ENCODE measurements at regions not wholly inside any gene's neighbourhood (a gene's known extent, or its start where the extent isn't known, plus 50 kb on each side); places are given as distances from the start of the nearest gene placed in this dataset.

GRCh38 chr2:236489895-236490404 is 79.7 kb upstream of the ACKR3 start:
- Histone ChIP-seq H3K27ac (ENCODE audit: low read depth in 1 of 2, low read length in 1 of 2) (no peak overlapping the region), H3K4me3 (no peak overlapping the region), H3K9me3 (ENCODE audit: control insufficient read depth in 4 of 4, insufficient read depth in 3 of 4, low read length in 3 of 4) (no peaks in the 10 kb centered on the region), H3K27me3 (ENCODE audit: control insufficient read depth in 3 of 3, insufficient read depth in 3 of 3, low read length in 2 of 3) (no peaks in the 10 kb centered on the region), H3K4me1 (ENCODE audit: control insufficient read depth in 5 of 5, insufficient read depth in 5 of 5, low read length in 5 of 5) (no peaks in the 10 kb centered on the region), H3K9ac (ENCODE audit: insufficient read depth in 1 of 2, low read length in 2 of 2) (no peak overlapping the region), H3K36me3 (ENCODE audit: control insufficient read depth in 4 of 4, insufficient read depth in 4 of 4, low read length in 4 of 4) (peaks cover 0 to 5% (median 0%) of the 10 kb centered on the region in 4 donors)
- no peak for TF ChIP-seq CTCF (IDR thresholded peaks at IDR 0.05; ENCODE audit: control extremely low read depth, extremely low read depth)
- ATAC-seq (ENCODE audit: insufficient read depth, low FRiP score) (no peak), DNase-seq (no peak)
- WGBS, 2 donors: 92 to 95% methylated on average over 3 of the region's 3 CpGs

GRCh38 chr2:236496340-236496739 is 73.3 kb upstream of the ACKR3 start:
- Histone ChIP-seq H3K4me1 (ENCODE audit: control insufficient read depth in 5 of 5, insufficient read depth in 5 of 5, low read length in 5 of 5) (peaks cover 0 to 1% (median 0%) of the 10 kb centered on the region in 5 donors), H3K9me3 (ENCODE audit: control insufficient read depth in 4 of 4, insufficient read depth in 3 of 4, low read length in 3 of 4) (no peaks in the 10 kb centered on the region), H3K9ac (ENCODE audit: insufficient read depth in 1 of 2, low read length in 2 of 2) (no peak overlapping the region), H3K27me3 (ENCODE audit: control insufficient read depth in 3 of 3, insufficient read depth in 3 of 3, low read length in 2 of 3) (no peaks in the 10 kb centered on the region), H3K4me3 (no peak overlapping the region), H3K36me3 (ENCODE audit: control insufficient read depth in 4 of 4, insufficient read depth in 4 of 4, low read length in 4 of 4) (no peaks in the 10 kb centered on the region), H3K27ac (ENCODE audit: low read depth in 1 of 2, low read length in 1 of 2) (no peak overlapping the region)
- DNase-seq (no peak), ATAC-seq (ENCODE audit: insufficient read depth, low FRiP score) (no peak)
- no peak for TF ChIP-seq CTCF (IDR thresholded peaks at IDR 0.05; ENCODE audit: control extremely low read depth, extremely low read depth)
- WGBS, 2 donors: 86 to 92% methylated on average over 9 of the region's 9 CpGs

GRCh38 chr2:236498369-236498768 is 71.3 kb upstream of the ACKR3 start:
- TF ChIP-seq CTCF (IDR thresholded peaks at IDR 0.05; ENCODE audit: control extremely low read depth, extremely low read depth): no peak
- DNase-seq (no peak), ATAC-seq (ENCODE audit: insufficient read depth, low FRiP score) (no peak)
- Histone ChIP-seq H3K27ac (ENCODE audit: low read depth in 1 of 2, low read length in 1 of 2) (no peak overlapping the region), H3K4me3 (no peak overlapping the region), H3K4me1 (ENCODE audit: control insufficient read depth in 5 of 5, insufficient read depth in 5 of 5, low read length in 5 of 5) (peaks cover 0 to 1% (median 0%) of the 10 kb centered on the region in 5 donors), H3K36me3 (ENCODE audit: control insufficient read depth in 4 of 4, insufficient read depth in 4 of 4, low read length in 4 of 4) (no peaks in the 10 kb centered on the region), H3K9me3 (ENCODE audit: control insufficient read depth in 4 of 4, insufficient read depth in 3 of 4, low read length in 3 of 4) (no peaks in the 10 kb centered on the region), H3K27me3 (ENCODE audit: control insufficient read depth in 3 of 3, insufficient read depth in 3 of 3, low read length in 2 of 3) (no peaks in the 10 kb centered on the region), H3K9ac (ENCODE audit: insufficient read depth in 1 of 2, low read length in 2 of 2) (no peak overlapping the region)
- 79 to 95% methylated on average over 7 of the region's 7 CpGs for WGBS, 2 donors

Data from lung (tissue), 11 donors.